ENCODE measurements at regions not wholly inside any gene's neighbourhood (a gene's known extent, or its start where the extent isn't known, plus 50 kb on each side); places are given as distances from the start of the nearest gene placed in this dataset.

DNA sequence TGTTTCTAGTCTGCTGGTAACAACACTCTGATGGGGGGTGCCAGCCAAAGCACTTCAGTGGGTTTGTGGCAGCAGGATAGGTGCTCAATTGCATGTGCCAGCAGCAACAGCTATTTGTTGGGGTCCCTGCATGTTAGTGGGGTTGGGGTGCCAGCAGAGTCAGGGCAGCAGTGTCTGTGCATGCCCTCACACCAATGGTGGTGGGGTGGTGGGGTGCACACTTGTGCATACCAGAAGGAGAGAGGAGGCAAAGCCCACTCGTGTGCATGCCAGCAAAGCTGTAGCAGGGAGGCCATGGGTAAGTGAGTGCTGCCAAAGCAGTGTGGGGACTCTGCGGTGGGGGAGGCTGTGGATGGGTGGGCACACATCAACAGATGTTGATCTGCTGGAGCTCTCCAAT lies 232.2 kb downstream of the GABRG2 start:
- ChIA-PET CTCF (no interaction called here), POLR2A (no interaction called here)
- no peak for TF ChIP-seq FOXA1 (IDR thresholded peaks at IDR 0.05)
- no peak for TF ChIP-seq NFRKB (IDR thresholded peaks at IDR 0.05)
- TF ChIP-seq SUZ12 (IDR thresholded peaks at IDR 0.05), result no peak
- no peak for TF ChIP-seq FOXK2 (IDR thresholded peaks at IDR 0.05)
- no peak for TF ChIP-seq ARNT (IDR thresholded peaks at IDR 0.05)
- no peak for TF ChIP-seq BHLHE40 (IDR thresholded peaks at IDR 0.05; ENCODE audit: borderline replicate concordance)
- TF ChIP-seq ELF4 (IDR thresholded peaks at IDR 0.05), result no peak
- TF ChIP-seq FOXM1 (IDR thresholded peaks at IDR 0.05; ENCODE audit: borderline replicate concordance), result no peak
- TF ChIP-seq, protein P1, sequence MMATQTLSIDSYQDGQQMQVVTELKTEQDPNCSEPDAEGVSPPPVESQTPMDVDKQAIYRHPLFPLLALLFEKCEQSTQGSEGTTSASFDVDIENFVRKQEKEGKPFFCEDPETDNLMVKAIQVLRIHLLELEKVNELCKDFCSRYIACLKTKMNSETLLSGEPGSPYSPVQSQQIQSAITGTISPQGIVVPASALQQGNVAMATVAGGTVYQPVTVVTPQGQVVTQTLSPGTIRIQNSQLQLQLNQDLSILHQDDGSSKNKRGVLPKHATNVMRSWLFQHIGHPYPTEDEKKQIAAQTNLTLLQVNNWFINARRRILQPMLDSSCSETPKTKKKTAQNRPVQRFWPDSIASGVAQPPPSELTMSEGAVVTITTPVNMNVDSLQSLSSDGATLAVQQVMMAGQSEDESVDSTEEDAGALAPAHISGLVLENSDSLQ (IDR thresholded peaks at IDR 0.05), result no peak
- no peak for TF ChIP-seq ZNF384 (IDR thresholded peaks at IDR 0.05)
- TF ChIP-seq L3MBTL2 (conservative IDR thresholded peaks at IDR 0.05), result no peak
- no peak for TF ChIP-seq CTBP1 (IDR thresholded peaks at IDR 0.05; ENCODE audit: borderline replicate concordance)

DNA sequence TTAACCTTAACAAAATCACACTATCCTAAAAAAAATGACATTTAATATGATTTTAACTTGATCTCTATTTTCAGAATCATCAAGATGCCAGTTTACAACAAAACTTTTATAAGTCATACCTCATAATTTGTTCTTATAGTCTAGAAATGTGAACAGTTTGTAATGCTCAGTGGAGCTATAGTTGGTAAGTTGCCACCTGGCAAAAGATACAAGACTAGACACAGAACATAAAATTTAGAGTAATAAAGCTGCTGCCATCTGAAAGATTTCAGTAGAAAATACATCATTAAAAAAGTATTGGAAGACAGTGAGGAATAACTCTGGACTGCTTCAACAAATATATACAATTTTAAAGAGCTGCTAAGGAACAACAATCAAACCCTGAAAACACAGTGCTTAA lies 233.8 kb downstream of the GABRG2 start:
- no peak for TF ChIP-seq LEF1 (IDR thresholded peaks at IDR 0.05; ENCODE audit: borderline replicate concordance)
- no peak for TF ChIP-seq ELF4 (IDR thresholded peaks at IDR 0.05)
- TF ChIP-seq SP1 (IDR thresholded peaks at IDR 0.05), result no peak
- TF ChIP-seq ZNF384 (IDR thresholded peaks at IDR 0.05), result no peak
- no peak for TF ChIP-seq TARDBP (IDR thresholded peaks at IDR 0.05)
- TF ChIP-seq FOXA1 (IDR thresholded peaks at IDR 0.05), result no peak
- TF ChIP-seq FOXM1 (IDR thresholded peaks at IDR 0.05; ENCODE audit: borderline replicate concordance), result no peak
- TF ChIP-seq SUZ12 (IDR thresholded peaks at IDR 0.05), result no peak
- no peak for TF ChIP-seq CTBP1 (IDR thresholded peaks at IDR 0.05; ENCODE audit: borderline replicate concordance)
- TF ChIP-seq BHLHE40 (IDR thresholded peaks at IDR 0.05; ENCODE audit: borderline replicate concordance), result no peak
- TF ChIP-seq L3MBTL2 (conservative IDR thresholded peaks at IDR 0.05), result no peak
- no peak for TF ChIP-seq HDGF (IDR thresholded peaks at IDR 0.05; ENCODE audit: borderline replicate concordance)
- TF ChIP-seq, protein P1 (IDR thresholded peaks at IDR 0.05), result no peak
- no peak for TF ChIP-seq NFRKB (IDR thresholded peaks at IDR 0.05)
- TF ChIP-seq ARNT (IDR thresholded peaks at IDR 0.05), result no peak
- no peak for TF ChIP-seq FOXK2 (IDR thresholded peaks at IDR 0.05)
- no peak for DNase-seq (ENCODE audit: extremely low spot score)
- POLR2A ChIA-PET, result no interaction called here
- CTCF ChIA-PET, result no interaction called here

More for the DNA sequence above, 232.2 kb downstream of the GABRG2 start:
- DNase-seq (ENCODE audit: extremely low spot score), result no peak

DNA sequence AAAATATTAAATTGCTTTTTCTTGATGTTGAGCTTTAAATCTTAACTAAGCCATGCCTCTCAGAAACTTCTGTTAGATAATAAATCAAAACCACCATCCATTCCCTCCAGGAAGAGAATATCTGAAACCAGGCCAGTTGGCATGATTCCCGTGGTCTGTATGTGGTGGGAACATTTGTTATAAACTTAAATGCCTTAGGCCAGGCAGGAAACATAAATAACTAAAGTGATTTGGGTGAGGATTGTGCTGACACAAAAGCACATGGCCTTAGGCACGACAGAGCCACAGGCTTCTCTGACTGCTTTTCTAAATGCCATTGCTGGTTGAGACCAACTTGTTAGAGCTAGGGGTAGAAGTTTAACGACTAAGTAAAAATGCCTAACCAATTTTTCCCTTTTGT lies 255.9 kb downstream of the GABRG2 start:
- ChIA-PET CTCF (interaction anchor here (0.6 kb wide), 1 partner anchor 780 kb away, joined by 4 read pairs; no protein-coding TSS in a partner anchor), POLR2A (no interaction called here)
- TF ChIP-seq ZNF384 (IDR thresholded peaks at IDR 0.05) (no peak), SUZ12 (IDR thresholded peaks at IDR 0.05) (no peak), FOXM1 (IDR thresholded peaks at IDR 0.05; ENCODE audit: borderline replicate concordance) (no peak)
- no peak for DNase-seq (ENCODE audit: extremely low spot score)

DNA sequence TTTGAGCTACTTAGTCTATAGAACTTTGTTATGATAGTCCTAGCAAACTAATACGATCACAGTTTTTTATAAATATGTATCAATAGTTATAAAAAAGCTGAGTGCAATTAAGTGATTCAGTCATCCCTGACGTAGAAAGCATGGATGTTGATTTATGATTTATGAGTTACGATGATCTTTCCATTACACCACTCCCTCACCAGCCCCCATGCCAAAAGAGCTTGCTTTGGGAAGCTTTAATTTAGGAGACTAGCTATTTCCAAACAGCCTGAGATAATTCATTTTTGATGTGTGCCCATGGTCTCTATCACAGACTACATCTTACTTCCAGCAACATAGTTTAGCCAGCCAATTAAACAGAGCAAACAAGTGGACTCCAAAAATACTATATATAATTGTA lies 256.8 kb downstream of the GABRG2 start:
- POLR2A ChIA-PET, result no interaction called here
- CTCF ChIA-PET, result no interaction called here
- TF ChIP-seq FOXM1 (IDR thresholded peaks at IDR 0.05; ENCODE audit: borderline replicate concordance), result no peak
- no peak for TF ChIP-seq TARDBP (IDR thresholded peaks at IDR 0.05)
- TF ChIP-seq ZNF384 (IDR thresholded peaks at IDR 0.05), result no peak
- no peak for TF ChIP-seq LEF1 (IDR thresholded peaks at IDR 0.05; ENCODE audit: borderline replicate concordance)
- TF ChIP-seq NFRKB (IDR thresholded peaks at IDR 0.05), result no peak
- TF ChIP-seq FOXA1 (IDR thresholded peaks at IDR 0.05), result no peak
- TF ChIP-seq CTBP1 (IDR thresholded peaks at IDR 0.05; ENCODE audit: borderline replicate concordance), result no peak
- no peak for TF ChIP-seq SP1 (IDR thresholded peaks at IDR 0.05)
- TF ChIP-seq FOXK2 (IDR thresholded peaks at IDR 0.05), result no peak
- no peak for TF ChIP-seq L3MBTL2 (conservative IDR thresholded peaks at IDR 0.05)
- TF ChIP-seq, protein P1 (IDR thresholded peaks at IDR 0.05), result no peak
- TF ChIP-seq SUZ12 (IDR thresholded peaks at IDR 0.05), result no peak
- TF ChIP-seq ELF4 (IDR thresholded peaks at IDR 0.05), result no peak
- TF ChIP-seq HDGF (IDR thresholded peaks at IDR 0.05; ENCODE audit: borderline replicate concordance), result no peak
- TF ChIP-seq ARNT (IDR thresholded peaks at IDR 0.05), result no peak
- DNase-seq (ENCODE audit: extremely low spot score), result no peak

DNA sequence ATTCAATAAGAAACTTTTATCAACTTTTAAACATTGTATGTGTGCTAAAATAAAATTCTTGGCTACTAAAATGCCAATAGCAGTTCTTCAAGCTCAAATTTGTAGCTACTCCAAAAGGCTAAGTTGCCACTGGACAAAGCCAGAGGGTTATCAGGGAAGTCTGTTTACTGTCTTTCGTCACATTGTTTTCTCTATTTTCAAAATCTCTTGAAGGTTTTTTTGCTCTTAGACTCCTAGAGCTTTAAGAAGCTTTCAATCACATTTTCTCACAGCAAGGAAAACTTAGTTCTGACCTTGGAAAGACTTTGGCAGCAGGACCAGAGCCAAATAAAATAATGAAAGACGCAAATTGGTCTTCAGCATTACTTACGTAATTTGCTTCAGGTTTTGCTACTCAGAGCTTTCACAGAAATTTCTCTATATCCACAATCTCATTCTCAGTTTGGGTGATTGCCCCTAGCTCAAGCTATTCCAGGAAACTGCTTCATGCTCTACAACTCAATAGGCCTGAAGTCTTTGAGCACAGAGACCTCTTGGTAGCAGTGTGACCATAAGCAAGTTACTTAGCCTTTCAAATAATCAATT lies 257.7 kb downstream of the GABRG2 start:
- DNase-seq (ENCODE audit: extremely low spot score), result no peak
- POLR2A ChIA-PET, result no interaction called here

DNA sequence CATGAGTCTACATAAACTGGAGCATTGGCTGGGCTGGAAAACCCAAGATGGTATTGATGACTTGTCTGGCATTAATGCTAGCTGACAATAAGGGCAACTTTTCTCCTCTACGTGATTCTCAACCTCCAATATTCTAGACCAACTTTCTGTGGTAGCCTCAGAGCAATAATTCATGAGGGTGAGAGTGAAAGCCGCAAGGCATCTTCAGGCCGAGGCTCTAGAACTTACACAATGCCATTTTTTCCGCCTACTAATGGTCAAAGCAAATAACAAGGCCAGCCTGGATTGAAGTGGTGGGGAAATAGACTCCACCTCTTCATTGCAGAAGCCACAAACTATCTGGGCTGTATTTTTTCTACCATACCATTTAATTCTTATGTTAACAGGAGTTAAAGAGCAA lies 267.4 kb downstream of the GABRG2 start:
- TF ChIP-seq, protein P1 (IDR thresholded peaks at IDR 0.05), result no peak
- no peak for TF ChIP-seq LEF1 (IDR thresholded peaks at IDR 0.05; ENCODE audit: borderline replicate concordance)
- TF ChIP-seq BHLHE40 (IDR thresholded peaks at IDR 0.05; ENCODE audit: borderline replicate concordance), result no peak
- no peak for TF ChIP-seq ELF4 (IDR thresholded peaks at IDR 0.05)
- TF ChIP-seq FOXM1 (IDR thresholded peaks at IDR 0.05; ENCODE audit: borderline replicate concordance), result no peak
- no peak for TF ChIP-seq SP1 (IDR thresholded peaks at IDR 0.05)
- ChIA-PET CTCF (no interaction called here), POLR2A (no interaction called here)
- DNase-seq (ENCODE audit: extremely low spot score), result no peak

More for the DNA sequence above, 257.7 kb downstream of the GABRG2 start:
- TF ChIP-seq FOXK2 (IDR thresholded peaks at IDR 0.05) (no peak), TARDBP (IDR thresholded peaks at IDR 0.05) (no peak), FOXA1 (IDR thresholded peaks at IDR 0.05) (no peak), ELF4 (IDR thresholded peaks at IDR 0.05) (no peak), FOXM1 (IDR thresholded peaks at IDR 0.05; ENCODE audit: borderline replicate concordance) (no peak), SP1 (IDR thresholded peaks at IDR 0.05) (no peak), ARNT (IDR thresholded peaks at IDR 0.05) (no peak), ZNF384 (IDR thresholded peaks at IDR 0.05) (no peak)
- CTCF ChIA-PET, result no interaction called here

Data from HEK293T (cell line).